GM21576 (cell line): ENCODE measurements at regions not wholly inside any gene's neighbourhood (a gene's known extent, or its start where the extent isn't known, plus 50 kb on each side); places are given as distances from the start of the nearest gene placed in this dataset.

ENCODE experiments used
- ATAC-seq: cut with Tn5 transposase; IDR thresholded peaks from one replicate; pipeline ENCODE4 v1.9.1; 2021; ENCODE audit warnings: mild to moderate bottlenecking, moderate library complexity; ENCODE audit not compliant: unreplicated experiment

DNA sequence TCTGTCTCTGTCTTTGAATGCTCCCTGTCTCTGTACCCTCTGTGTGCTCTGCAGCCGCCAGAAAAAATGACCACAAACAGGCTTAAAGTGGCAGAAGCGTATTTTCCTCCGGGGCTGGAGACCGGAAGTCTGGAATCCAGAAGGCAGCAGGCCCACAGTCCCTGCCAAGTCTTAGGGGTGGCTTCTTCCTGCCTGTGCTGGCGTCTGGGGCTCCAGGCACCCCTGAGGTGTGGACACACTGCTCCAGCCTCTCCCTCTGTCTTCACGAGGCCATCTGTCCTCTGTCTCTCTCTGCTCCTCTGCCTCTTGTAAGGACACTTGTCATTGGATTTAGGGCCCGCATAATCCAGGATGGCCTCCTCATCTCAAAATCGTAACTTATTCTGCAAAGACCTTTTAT is 298.4 kb upstream of the IRX4 start:
- no peak for ATAC-seq

DNA sequence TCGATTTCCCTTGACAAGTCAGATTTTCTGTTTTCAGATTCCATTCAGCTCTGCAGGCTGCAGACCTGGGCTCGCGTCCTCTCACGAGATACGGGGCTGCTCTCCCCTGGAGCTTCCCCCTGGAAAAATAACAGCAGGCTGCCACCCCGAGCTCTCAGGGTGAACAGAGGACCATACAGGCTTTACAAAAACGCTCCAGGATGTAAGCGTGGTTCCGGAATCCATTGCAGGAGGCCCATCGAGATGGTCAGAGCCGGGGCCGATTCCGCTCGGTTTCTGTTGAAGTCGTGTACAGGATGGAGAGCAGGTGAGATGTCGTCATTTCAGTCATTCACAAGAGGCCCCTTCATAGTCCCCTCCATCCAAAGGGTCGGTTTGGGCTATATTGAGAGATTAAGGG is 297.7 kb upstream of the IRX4 start:
- no peak for ATAC-seq

DNA sequence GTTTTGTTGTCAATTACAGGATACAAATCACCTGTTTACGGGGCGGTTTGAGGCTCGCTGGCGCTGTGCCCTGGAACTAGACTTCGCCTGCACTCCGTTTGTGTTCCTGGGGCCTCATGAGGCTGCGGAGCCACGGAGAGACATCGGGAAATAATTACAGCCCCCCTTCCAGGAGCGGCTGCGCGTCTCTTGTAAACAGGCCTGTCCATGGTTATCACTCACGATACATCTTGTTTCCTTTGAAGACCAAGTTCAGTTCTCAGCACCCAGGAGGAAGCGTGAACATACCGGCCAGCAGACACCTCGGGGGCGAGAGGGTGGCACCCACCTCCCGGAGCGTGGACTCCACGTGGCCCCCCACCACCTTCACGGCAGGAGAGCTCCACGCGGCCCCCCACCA is 297.1 kb upstream of the IRX4 start:
- no peak for ATAC-seq

GRCh38 chr5:2178528-2178927 is 295.8 kb upstream of the IRX4 start:
- no peak for ATAC-seq

- ATAC-seq: no peak
Observed at GRCh38 chr5:2178071-2178477, 295.3 kb upstream of the IRX4 start.

DNA sequence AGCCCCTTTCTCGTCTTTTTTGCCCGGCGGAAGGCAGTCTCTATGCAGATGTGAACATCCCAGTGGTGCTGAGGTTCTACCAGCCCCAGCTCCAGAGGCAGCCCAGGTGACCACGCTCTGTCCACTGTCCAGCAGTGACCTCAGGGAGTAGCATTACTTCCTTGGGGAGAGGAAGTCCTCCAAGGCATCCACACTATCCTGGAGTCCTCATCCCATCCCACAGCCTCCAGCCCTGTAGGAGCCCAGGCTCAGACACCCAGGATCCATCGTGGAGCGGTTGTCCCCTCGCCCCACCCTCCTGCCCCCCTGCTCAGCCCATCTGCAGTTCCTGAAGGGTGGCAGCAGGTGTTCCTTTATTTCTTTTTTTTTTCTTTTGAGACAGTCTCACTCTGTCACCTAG is 294.5 kb upstream of the IRX4 start:
- ATAC-seq: no peak

- no peak for ATAC-seq
Observed at GRCh38 chr5:2176581-2176980, 293.9 kb upstream of the IRX4 start.

- ATAC-seq: no peak
Observed at GRCh38 chr5:2175842-2176404, 293.2 kb upstream of the IRX4 start.

DNA sequence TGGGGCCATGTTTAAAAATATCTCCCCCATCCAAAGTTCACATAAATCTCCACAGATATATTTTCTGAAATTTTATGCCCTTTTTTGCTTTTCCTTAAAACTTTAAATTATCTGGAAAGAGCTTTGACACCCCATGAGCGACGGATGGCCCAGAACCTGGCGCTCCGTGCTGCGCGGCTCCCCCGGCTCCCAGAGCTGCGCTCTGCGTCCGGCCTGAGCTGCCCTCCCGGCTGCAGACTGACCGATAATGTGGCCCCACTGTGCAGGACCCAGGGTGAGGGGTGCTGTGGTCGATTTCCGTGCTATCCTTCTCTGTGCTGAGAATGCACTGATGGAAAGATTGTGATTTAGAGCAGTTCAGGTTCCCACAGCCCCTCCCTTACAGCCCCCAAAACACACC is 292.3 kb upstream of the IRX4 start:
- no peak for ATAC-seq

- no peak for ATAC-seq
Observed at GRCh38 chr5:2174538-2174937, 291.8 kb upstream of the IRX4 start.

DNA sequence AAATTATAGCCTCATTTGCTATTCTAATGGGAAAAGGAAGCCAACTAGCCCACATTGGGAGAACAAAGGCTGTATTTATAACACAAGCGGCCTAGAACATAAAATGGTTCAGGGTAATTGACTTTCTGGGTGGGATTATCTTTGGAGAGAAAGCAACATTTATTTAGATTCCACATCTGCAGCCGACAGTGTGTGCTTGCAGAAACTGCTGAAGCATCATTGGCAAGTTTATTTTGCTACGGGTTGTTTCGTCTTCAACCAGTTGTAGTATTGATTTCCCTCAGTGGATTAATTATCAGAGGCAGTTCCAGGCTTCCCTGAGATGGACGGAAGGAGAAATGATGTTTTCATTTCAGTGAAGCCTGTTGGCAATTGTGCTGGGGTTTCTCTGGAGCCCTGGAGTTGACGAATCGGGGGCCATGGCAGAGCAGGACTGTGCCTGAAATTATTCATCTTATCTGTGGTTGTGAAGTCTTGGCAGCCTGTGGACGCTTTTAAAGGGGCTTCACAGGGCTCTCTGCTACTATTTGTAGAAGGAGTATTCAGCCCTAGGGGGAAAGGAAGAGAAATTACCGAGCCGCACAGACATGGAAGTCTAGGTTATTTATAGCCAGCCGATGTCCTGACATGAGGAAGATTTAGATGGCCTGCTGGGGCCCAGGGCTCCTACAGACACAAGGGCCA is 290.6 kb upstream of the IRX4 start:
- ATAC-seq: no peak

GRCh38 chr5:2172471-2172870 is 289.7 kb upstream of the IRX4 start:
- ATAC-seq: no peak

GRCh38 chr5:2170761-2171160 is 288.0 kb upstream of the IRX4 start:
- no peak for ATAC-seq

DNA sequence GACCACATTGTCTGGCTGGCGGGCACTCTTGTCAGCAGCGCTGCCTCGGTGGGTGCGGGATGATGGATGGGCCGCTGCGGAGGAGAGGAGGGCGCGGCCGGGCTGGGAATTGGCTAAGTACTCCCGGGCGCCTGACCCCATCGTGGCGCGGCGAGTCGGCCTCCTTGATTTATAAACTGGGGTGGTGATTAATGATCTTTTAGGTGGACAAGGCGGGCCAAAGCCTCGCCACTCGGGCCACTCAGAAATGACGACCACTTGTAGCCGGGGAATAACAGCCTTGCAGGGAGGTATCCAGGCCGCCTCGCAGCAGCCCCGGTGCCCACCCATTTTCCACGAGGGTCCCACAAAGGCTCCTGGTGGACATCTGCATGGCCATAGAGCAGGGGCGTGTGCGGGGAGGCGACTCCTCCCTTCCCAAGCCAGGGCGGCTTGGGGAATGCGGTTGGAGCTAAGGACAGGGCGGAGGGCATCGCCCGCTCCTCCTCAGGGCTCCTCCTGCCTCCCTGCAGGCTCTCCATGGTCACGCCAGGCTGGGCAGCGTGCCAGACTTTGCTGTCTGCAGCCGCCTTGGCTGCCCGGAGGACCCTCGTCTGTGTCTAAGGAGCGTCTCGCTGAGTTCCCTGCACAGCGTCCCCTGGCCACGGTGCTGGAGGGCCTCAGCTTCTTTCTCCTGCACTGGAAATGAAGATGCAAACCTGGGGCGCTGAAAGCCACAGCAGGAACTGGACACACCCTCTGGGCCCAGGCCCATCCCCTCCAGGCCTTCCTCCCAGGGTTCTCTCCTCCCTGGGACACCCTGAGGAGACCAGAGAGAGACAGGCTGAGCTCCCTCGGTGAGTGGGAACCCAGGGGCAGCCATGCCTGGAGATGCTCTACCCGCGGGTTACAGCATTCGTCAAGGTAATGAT is 287.4 kb upstream of the IRX4 start:
- no peak for ATAC-seq

GRCh38 chr5:2169430-2169808 is 286.7 kb upstream of the IRX4 start:
- ATAC-seq: no peak

GRCh38 chr5:2168601-2169429 is 286.1 kb upstream of the IRX4 start:
- ATAC-seq: no peak

DNA sequence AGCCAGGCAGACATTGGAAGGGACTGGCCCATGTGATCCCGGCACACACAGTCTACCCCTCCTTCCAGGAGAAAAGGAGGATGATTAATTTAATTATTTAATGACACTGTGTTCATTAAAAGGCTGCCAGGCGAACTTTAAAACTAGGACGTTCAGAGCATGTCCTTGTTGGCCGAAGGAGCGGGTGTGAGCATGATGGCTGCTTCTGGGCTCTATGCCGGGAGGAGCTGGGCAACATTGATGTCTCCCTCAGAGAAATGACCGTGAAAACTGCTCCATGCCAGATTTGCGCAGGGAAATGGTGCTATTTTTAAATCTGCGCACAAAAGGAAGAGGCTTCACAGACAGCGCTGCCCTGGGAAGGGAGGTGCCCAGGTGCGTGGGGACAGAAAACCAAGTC is 284.9 kb upstream of the IRX4 start:
- ATAC-seq: no peak

GRCh38 chr5:2166979-2167377 is 284.3 kb upstream of the IRX4 start:
- no peak for ATAC-seq

DNA sequence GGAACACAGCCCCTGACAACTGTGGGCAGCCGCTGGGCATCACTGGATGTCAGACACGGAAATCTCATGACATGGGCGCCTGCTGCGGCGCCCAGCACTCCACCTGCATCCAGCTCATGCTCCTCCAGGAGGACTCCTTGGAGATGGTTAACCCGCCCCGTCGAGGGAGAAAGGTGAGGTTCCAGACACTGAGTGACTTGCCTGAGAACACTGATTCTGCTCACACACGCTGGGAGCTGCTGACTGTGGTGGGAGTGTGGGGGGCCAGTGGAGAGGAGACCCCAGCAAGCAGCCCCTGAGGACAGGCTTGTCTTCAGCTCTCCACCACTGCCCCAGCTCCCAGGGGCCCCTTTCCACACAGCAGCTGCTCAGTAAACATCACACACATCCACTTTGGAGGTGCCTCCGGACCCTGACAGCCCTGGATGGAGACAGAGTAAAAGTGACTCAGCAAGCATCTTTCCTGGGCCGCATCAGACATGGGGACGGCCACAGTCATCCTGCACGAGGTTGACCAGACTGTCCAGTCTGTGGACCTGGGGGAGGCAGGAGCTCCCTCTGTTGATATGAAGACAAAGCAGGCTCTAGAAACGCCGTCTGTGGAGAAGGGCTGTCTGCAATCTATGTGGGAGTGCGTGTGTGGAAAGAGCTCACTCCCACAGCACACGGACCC is 283.7 kb upstream of the IRX4 start:
- ATAC-seq: no peak

DNA sequence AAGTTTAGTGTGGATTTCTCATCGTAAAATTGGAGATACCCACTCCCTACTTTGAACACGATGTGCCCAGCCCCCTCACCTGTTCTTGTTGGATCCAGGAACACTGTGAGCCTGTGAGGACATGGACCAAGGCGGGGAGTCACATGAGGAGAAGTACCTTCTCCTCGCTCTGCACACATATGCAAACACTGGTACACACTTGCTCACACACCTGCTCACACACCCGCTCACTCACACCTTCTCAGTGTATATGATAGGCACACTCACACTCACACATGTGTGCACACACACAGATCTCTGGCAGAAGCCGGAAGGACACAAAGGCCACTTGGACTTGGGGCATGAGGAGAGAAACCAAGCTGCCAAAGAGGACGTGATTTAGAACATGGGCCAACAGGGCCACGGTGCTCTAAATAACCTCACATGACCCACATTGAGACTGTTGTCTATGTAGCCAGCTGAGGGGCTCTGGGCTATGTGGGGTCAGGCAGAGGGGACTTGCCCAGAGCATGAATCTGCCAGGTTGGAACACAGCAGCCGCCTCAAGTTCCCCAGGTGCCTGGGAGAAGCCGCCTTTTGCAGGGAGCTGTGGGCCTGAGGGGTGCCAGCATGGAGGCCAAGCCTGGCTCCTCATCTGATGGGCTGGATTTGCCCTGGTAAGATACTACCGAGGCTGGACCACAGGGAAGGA is 283.0 kb upstream of the IRX4 start:
- no peak for ATAC-seq
